ENCODE measurements at regions not wholly inside any gene's neighbourhood (a gene's known extent, or its start where the extent isn't known, plus 50 kb on each side); places are given as distances from the start of the nearest gene placed in this dataset.
A peak's percentile ranks its signal among the peaks of the same experiment; 100 is the strongest.

DNA sequence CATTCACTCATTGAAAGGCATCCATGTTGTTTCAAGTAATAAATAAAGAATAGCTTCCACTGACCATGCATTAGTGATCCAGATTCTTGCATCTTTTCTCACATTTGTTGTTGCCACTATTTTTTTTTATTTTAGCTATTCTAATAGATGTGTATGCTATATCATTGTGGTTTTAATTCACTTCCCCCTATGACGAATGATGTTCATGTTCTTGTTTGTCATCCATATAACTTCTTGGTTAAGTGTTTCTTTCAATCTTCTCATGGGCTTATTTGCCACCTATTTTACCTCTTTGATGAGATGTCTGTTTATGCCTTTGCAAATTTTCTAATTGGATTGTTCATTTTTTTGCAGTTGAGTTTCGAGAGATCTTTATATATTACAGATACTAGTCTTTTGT lies 681.2 kb downstream of the HDGFL1 start:
- DNase-seq = no peak

DNA sequence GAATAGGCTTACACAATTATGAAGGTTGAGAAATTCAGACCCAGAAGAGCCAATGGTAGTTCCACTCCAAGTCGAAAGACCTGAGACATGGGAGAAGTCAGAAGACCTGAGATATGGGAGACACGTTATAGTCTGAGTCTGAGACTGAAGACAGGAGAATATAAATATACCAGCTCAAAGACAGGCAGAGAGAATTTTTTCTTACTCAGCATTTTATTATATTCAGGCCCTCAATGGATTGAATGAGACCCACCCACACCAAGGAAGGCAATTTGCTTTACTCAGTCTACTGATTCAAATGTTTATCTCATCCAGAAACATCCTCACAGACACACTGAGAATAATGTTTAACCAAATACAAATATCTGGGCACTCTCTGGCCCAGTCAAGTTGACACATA lies 693.5 kb downstream of the HDGFL1 start:
- DNase-seq = no peak

DNA sequence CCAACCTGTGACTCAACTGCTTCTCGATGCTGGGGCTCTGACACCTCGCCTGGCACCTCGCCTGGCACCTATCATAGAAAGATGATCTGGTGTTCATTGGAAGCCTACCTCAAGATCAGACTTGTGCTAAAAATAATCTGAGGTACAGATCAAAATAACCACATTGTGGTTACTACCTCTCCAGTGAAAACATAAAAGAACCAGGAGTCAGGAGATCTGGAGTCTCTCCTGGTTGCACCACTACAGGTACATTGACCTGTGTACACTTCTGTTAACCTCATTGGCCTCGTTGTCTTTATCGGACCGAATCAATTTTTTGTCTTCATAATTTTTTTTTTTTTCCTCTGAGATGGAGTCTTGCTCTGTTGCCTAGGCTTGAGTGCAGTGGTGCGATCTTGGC lies 695.9 kb downstream of the HDGFL1 start:
- DNase-seq = no peak

DNA sequence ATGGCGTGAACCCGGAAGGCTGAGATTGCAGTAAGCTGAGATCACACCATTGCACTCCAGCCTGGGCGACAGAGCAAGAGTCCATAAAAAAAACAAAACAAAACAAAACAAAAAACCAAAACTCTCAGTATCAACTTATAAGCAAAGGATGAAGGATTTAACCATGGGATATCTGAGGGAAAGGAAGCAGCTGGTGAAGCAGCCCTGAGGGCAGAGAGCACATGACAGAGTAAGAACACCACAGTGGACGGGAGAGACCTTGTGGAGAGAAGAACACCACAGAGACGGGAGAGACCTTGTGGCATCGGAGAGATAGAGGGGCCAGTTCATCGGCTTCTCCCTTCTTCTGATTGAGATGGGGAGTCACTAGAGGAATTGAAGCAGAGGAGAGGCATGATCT lies 697.2 kb downstream of the HDGFL1 start:
- DNase-seq = no peak

DNA sequence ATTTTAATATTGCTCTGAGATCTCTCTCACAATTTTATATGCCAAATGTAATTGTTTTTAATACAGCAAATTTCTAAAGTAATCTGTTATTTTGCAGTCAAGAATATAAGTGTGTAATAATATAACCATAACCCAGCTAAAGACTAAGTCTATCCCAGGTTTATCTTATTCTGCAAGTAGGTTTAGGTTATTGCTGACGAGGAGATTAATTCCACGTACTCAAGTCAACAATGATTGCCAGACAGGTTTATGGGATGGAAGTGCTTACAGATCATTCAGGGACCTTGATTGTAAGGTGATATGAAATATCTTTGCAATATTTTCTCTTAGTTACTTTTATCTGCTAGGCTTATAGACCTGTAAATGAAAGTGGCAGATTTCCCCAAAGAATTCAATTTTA lies 698.3 kb downstream of the HDGFL1 start:
- no peak for DNase-seq

DNA sequence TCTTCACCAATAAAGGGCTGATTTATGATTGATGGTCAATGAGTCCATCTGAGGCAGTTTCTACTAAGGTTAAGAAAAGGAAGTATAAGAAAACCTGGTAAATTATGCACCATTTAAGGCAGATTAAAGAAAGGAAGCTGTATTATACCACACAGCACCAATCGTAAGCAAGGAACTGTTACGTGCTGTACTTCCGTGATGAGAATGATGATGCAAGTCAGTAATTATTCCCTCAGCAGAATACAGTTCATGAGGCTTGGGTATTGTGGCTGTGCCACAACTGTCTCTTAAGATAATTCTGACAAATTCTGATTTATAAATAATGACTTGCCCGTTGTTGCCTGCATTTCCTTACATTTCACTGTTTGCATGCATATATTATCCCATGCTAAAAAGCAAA lies 699.0 kb downstream of the HDGFL1 start:
- no peak for DNase-seq

DNA sequence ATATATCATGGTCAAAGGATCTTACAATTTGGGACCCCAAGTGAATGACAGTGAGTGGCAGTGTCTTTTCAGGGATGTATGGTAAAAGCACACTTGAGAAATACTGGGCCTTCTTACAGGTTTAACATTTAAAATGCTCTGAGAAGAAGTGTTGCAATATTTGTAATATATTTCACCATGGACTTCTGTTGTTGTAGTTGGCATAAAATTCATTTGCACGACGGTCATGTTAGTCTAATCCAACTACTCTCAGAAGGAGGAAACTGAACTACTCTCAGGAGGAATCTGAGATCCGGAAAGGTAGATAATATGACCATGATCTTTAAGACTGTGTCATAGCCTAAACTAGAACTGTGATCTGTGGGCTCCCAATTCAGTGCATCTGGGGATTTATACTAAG lies 700.1 kb downstream of the HDGFL1 start:
- no peak for DNase-seq

DNA sequence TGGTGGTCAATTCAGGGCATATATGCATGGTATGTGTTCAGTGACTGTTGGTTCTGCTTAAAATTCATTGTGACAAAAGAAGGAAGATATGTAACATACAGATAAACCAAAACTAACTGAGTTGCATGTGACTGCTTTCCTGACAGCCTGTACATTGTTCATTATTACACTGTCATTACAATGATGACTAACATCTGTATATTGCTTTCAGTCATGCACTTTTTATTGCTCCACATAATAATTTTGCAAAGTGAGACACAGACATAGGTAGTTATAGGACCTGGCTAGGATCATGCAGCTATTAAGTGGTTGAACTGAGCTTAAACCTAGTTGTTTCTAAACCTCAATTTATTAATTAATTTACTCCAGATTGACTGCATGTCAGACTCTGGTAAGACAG lies 703.2 kb downstream of the HDGFL1 start:
- no peak for DNase-seq

DNA sequence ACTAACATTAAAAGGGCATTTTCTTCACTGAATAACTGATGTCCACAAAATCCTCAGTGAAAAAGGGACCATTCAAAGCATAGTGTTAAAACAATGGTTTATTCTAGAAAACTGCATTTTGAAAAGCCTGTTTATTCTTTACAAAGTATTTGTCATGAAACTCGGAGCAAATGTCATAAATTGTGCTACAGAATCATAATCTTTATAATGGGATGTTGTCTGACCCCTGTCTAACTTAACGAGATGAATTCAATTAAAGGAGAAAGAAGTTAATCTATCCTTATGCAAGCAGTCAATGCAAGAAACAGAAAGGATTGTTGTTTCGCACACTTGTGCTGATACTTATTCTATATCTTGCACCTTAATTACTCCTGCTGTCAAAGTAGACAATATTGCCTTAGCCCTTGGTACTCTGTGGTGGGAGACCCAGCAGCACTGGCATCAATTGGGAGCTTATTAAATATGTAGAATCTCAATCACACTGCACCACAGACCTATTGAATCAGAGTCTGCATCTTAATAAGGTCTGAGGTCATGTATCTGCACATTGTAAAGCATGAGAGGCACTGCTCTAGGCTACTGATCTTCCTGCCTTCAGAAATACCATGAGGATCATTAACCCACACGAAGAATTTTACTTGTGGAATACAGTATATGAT lies 708.3 kb downstream of the HDGFL1 start:
- DNase-seq = no peak

DNA sequence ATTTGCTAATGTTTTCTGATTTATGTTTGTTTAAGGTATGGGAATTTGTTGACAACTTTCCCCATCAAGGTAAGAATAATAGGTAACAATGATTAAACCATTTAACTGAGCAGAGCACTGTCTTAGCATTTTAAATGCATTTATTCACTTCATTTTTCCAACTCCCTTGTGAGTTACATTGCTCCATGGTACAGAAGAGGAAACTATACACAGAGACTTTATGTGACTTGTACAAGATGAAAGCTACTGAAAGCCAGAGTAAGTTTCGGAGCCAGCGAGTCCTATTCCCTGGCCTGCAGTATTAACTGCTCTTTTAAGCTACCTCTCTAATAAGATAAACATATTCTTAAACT lies 708.8 kb downstream of the HDGFL1 start:
- DNase-seq = no peak

DNA sequence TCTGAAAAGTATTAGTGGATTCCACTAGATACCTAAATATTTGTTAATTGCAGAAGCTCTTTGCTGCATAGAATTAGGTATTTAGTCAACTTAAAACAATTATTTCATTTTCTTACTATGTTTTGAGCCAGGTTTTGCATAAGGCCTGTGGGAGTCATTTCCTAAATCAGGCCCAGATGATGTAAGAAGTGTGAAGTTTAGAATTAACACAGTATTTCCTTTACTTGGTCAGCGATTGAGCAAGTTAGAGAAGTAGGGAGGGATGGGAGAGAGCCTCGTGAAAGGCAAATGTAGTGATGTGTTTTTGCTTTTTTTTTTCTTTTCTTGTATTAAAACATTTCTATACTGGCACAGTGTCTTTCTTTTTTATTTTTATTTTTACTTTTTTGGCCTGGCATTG lies 711.1 kb downstream of the HDGFL1 start:
- DNase-seq = no peak

DNA sequence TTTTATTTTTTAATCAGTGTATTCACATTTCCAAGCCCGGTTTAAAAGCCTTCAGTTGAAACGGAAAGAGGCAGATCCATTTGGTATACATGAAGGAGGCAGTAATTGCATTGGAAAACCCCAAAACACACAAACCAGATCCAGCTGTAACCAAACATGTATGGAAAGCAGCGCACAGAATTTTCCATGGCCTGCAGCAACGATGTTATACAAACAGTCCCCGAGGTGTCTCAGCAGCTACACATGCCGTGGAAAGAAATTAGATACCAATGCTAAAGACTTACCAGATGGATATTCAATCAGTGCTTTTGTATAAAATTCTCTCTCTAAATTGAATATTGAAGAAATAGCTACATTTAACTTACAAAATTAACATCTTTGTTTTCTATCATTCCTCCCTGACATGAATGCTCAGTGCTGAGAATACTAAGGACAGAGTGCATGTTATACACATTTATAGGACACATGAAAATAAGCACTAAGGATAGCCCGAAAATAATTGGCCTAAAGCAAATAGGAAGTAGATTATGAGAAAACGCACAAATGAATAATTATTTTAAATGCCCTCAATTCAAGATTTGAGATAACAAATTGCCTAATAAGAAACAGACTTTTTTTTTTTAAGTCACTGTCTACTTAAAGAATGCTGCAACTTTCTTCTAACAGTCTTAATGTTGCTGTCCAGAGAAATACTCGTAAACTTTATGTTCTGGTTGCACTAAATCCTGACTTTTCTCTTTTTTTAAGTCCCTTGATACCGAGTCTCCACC lies 713.1 kb downstream of the HDGFL1 start:
- no peak for DNase-seq

DNA sequence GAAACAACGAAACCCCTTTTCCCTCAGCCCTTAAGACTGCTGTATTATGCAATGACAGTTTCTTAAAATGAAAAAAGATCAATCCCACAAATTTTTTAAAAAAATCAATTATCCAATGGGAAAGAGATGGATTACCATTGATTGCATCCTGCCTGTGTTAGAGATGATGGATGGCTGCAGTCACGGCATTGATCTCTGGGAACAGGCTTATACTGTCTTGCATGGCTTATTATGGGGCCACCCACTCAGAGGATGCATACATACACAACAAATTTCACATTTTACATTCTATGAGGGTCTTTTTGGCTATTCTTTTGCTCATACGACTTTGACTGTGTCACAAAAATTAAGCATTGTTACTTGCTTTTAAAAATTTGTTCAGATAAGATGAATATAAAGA lies 724.3 kb downstream of the HDGFL1 start:
- no peak for DNase-seq

DNA sequence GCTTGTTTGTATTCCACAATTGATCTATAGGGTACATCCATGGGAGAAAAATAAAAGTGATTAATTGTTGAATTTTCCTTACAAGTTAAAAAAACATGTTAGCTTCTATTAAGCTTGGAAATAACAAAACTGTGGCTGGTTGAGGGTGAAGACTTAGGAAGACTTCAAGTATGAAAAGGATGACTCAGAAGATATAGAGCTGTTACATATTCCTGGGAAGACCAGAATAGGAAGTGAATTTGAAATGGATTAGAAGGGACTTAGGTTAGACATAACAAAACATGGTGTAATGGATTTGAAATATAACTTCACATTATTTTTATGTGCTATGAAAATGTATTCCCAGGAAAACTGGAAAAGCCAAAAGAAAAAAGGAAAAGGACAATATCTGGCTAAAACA lies 732.2 kb downstream of the HDGFL1 start:
- no peak for DNase-seq

DNA sequence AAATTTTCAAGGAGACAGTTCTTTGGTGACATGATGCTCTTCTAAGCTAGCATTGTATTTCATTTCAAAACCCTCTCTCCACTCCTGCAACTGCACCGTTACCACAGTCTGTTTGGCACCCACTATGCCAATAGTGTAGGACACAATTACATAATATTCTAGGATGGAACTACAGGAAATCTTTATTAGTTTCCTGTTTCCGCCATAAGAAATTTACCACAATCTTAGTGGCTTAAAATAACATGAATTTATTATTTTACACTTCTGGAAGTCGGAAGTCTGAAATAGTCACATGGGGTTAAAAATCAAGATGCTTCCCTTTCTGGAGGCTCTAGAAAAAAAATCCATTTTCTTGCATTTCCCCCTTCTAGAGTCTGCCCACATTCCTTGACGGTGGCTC lies 733.1 kb downstream of the HDGFL1 start:
- peak; percentile 28 for DNase-seq

DNA sequence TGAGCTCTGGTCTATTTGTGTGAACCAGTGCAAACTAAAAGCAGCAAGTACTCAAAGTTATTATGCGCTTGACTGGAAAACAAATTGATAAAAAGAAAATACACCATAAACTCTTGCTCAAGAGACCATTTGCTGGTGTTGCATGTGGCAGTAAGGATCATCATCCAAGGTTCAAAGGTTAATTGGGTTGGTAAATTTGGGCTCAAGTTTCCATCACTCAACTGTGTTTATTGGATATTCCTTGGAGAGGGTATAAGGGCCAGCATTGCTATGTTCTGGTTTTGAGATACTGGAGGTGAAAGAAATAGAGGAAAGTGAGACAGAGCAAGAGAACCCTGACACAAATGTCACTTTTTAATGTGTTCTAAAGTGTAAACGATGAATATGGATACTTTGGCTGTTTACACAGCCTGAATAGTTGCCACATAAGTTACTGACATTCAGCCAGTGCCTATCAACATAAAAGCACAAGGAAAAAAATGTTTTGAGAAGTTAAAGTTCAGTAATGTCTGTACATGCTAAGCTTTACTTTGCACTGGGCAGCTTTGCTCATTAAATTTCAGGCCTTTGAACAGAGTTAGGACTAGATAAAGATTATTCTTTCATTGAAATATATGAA lies 736.1 kb downstream of the HDGFL1 start:
- no peak for DNase-seq

DNA sequence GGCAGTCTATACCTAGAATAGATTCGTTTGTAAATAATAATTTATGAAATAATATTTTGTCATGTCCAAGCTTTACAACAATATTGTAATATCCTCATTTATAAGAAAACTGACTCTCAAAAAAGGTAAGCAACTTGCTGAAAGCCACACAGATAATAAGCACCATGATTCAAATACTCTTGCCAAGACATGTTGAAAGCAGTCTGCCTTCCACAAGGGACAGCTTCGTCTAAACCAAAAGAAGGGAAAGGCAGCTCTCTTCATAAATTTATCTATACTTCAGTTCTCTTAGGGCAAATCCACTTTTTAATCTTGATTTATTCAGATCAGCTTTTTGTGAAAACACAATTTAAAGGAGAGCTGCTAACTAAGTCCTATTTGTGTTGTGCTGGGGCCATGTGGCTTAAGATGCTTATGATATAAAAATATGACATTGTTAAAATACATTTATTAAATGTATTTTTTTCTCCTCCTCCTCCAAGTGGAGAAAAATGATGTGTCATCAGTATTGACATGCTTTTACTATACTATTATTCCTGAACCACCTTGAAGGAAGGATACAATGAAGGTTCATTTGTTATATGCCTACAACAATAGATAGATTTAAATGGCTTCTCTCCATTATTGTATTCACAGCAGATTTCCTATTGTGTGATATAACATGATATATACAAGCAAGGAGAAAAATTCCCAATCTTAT lies 737.0 kb downstream of the HDGFL1 start:
- no peak for DNase-seq

DNA sequence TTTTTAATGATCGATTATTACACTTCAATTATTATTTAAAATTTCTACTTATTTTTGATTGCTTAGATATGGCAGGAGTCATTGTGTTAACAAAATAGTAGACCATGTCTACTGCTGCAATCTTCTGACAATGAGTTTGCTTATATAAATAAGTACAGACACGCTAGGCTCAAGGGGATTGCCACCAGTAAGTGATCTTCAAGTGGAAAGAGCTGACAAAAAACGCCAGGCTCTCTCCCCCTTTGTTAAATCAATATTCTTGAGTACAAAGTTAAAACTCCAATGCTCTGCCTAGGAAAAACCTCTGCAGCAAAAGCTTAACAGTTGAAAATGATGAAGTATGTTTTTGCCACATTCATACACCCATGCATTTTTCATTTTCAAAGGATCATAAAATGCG lies 738.1 kb downstream of the HDGFL1 start:
- DNase-seq = no peak

DNA sequence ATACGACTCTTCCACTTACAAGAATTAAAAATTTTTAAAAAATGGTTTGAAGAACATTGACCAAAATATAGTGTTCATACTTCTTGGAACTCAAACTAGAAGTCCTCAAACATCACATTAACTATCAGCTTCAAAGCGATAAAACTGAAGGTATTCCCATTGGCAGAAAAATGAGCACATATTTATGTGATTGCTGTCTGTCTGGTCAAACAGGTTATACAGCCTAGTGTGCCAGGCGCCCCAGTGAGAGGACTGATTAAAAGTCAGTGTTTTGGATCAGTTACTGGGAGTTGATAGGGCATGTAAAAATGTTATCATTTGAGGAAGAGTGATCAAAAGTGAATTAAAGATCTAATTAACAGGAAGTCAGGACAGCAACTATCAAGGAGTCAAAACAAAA lies 738.8 kb downstream of the HDGFL1 start:
- DNase-seq = no peak

DNA sequence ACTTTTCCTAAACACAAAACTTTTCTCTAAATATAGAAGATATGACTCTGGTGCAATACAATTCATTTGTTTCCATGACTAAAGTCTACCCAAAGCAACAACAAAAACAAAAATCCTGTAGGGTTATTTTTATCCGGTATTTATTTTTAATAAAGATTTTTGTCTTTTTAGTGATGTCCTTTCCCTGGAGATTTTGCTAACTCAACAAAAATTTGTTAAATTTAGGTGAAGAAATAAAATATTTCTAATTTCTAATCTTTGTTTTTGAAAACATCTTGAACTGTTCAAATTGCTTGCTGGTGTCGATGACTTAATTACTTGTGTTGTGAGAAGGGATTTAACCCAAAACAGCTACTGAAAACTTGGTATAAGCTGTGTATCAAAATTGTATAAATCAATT lies 741.8 kb downstream of the HDGFL1 start:
- no peak for DNase-seq

DNA sequence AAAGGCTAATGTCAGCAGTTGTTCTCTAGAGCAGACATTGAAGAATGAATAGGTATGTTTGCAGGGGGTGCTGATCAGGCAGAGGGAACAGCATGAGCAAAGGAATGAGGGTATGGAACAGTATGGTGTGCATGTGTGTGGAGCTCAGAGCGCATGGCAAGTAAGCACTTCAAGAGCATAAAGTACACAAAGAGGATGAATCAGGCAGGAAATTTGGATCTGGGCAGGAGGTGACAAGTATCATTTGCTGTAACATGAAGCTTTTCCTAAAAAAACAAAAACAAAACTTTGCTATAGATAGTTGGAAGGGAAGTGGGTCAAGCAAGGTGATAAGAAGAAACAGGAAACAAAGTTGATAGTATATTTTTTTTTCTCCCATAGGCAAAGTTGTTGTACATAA lies 746.8 kb downstream of the HDGFL1 start:
- DNase-seq = peak; percentile 10

DNA sequence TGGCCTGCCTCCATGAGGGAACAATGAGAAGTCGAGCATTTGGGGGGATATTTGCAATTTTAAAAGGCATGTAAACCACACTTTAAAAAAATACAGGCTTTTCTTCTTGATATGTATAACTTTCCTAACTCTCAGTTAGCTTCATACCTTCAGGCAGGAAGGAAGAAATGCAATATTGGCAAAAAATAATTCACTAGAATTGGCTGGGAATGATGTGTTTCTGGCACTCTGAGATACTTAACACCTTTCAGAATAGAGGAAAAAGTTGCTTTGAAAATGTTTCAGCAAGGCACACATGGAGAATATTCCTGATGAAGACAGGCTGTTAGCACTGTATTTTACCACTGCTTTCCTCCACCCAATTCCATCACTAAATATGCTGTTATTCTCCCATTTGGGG lies 747.6 kb downstream of the HDGFL1 start:
- DNase-seq = no peak

DNA sequence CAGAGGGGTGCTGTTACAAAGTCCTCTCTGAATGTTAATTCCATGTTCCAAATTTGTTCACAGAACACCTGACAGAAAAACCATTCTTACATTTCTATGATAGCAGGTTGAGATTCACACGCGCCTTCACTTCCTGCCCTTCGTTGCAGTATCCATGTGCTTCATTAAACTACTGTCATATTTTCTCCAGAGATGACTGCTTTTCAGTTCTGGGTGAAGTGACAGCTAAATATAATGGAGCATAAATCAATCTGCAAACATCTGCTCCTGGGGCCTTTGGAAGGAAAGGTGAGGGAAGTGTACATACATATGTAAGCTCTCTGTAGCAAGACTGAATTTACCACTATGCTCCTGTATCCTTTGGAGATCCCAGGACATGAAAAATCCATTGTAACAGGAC lies 750.2 kb downstream of the HDGFL1 start:
- DNase-seq = no peak
